ENCODE measurements at regions not wholly inside any gene's neighbourhood (a gene's known extent, or its start where the extent isn't known, plus 50 kb on each side); places are given as distances from the start of the nearest gene placed in this dataset.
A peak's percentile ranks its signal among the peaks of the same experiment; 100 is the strongest.

GRCh38 chr20:11271920-11272594 is 598.3 kb upstream of the JAG1 start:
- H3K4me1 ChIP-seq (ENCODE audit: insufficient read depth, low read length): peaks cover 9% of the 10 kb centered on the region
- TF ChIP-seq CTCF (IDR thresholded peaks at IDR 0.05; ENCODE audit: insufficient read depth, low read depth, low read length) (no peak), EZH2 (IDR thresholded peaks at IDR 0.05; ENCODE audit: insufficient read depth, low read length) (no peak)
- no peaks in the 10 kb centered on the region for H3K79me2 ChIP-seq (ENCODE audit: insufficient read depth, low read length)
- no peak overlapping the region for H3K4me3 Mint-ChIP-seq (ENCODE audit: unreplicated experiment)
- H3K36me3 Mint-ChIP-seq (ENCODE audit: low read depth, unreplicated experiment): no peaks in the 10 kb centered on the region
- no peak overlapping the region for H3K4me2 ChIP-seq (ENCODE audit: low read length)
- no peak overlapping the region for H2AFZ ChIP-seq (ENCODE audit: low read depth, low read length)
- H3K9ac ChIP-seq (ENCODE audit: low read length): no peak overlapping the region
- DNase-seq (ENCODE audit: low read depth) (no peak), FAIRE-seq (no peak)
- H4K20me1 ChIP-seq (ENCODE audit: insufficient read depth, low read length): no peaks in the 10 kb centered on the region
- no peaks in the 10 kb centered on the region for H3K9me3 ChIP-seq (ENCODE audit: insufficient read depth, low read depth, low read length)
- no peak overlapping the region for H3K27ac ChIP-seq (ENCODE audit: low read depth, low read length)
- no peaks in the 10 kb centered on the region for H3K27me3 Mint-ChIP-seq (ENCODE audit: low read depth, unreplicated experiment)
- H3K4me1 Mint-ChIP-seq (ENCODE audit: low read depth, unreplicated experiment): peaks cover 40% of the 10 kb centered on the region
- no peaks in the 10 kb centered on the region for H3K36me3 ChIP-seq (ENCODE audit: insufficient read depth, low read length)
- H3K27me3 ChIP-seq (ENCODE audit: insufficient read depth, low read length): peaks cover 10% of the 10 kb centered on the region
- H3K9me3 Mint-ChIP-seq (ENCODE audit: unreplicated experiment): no peaks in the 10 kb centered on the region
- H3K27ac Mint-ChIP-seq (ENCODE audit: unreplicated experiment): peak overlapping the region; percentile 60
- no peak overlapping the region for H3K4me3 ChIP-seq (ENCODE audit: insufficient read depth, low read depth, low read length)

DNA sequence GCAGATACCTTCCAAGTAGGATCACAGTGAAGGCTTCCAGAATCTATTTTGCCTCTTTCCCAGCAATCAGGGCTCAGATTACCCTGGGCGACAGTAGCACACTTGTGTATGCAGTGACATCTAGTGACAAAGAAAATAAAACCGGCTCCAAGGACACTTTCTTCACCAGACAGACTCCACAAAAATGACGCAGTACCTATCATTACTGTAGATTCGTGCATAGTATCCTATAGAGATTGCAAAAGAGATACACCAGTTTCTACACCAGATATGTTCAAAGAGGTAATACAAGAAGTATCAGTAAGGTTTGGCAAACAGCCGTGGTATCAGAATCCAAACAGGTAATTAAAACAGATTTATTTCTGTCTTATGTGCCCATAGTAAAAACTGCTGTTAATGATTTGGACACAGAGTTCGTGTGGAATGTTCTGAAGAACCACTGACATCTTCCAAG is 600.4 kb upstream of the JAG1 start:
- no peaks in the 10 kb centered on the region for H3K36me3 Mint-ChIP-seq (ENCODE audit: low read depth, unreplicated experiment)
- H3K27ac Mint-ChIP-seq (ENCODE audit: unreplicated experiment): peak overlapping the region; percentile 8
- no peaks in the 10 kb centered on the region for H3K9me3 ChIP-seq (ENCODE audit: insufficient read depth, low read depth, low read length)
- no peak overlapping the region for H3K27ac ChIP-seq (ENCODE audit: low read depth, low read length)
- H3K4me1 Mint-ChIP-seq (ENCODE audit: low read depth, unreplicated experiment): peaks cover 37% of the 10 kb centered on the region
- TF ChIP-seq EZH2 (IDR thresholded peaks at IDR 0.05; ENCODE audit: insufficient read depth, low read length) (no peak), CTCF (IDR thresholded peaks at IDR 0.05; ENCODE audit: insufficient read depth, low read depth, low read length) (peak; percentile 54)
- no peak overlapping the region for H2AFZ ChIP-seq (ENCODE audit: low read depth, low read length)
- no peaks in the 10 kb centered on the region for H4K20me1 ChIP-seq (ENCODE audit: insufficient read depth, low read length)
- no peaks in the 10 kb centered on the region for H3K27me3 Mint-ChIP-seq (ENCODE audit: low read depth, unreplicated experiment)
- peak; percentile 94 for FAIRE-seq
- no peak overlapping the region for H3K4me3 ChIP-seq (ENCODE audit: insufficient read depth, low read depth, low read length)
- H3K79me2 ChIP-seq (ENCODE audit: insufficient read depth, low read length): no peaks in the 10 kb centered on the region
- H3K36me3 ChIP-seq (ENCODE audit: insufficient read depth, low read length): no peaks in the 10 kb centered on the region
- H3K9me3 Mint-ChIP-seq (ENCODE audit: unreplicated experiment): no peaks in the 10 kb centered on the region
- no peak overlapping the region for H3K4me3 Mint-ChIP-seq (ENCODE audit: unreplicated experiment)
- H3K27me3 ChIP-seq (ENCODE audit: insufficient read depth, low read length): peaks cover 8% of the 10 kb centered on the region
- no peak overlapping the region for H3K9ac ChIP-seq (ENCODE audit: low read length)
- H3K4me1 ChIP-seq (ENCODE audit: insufficient read depth, low read length): no peaks in the 10 kb centered on the region
- DNase-seq (ENCODE audit: low read depth): peak; percentile 47
- H3K4me2 ChIP-seq (ENCODE audit: low read length): no peak overlapping the region

DNA sequence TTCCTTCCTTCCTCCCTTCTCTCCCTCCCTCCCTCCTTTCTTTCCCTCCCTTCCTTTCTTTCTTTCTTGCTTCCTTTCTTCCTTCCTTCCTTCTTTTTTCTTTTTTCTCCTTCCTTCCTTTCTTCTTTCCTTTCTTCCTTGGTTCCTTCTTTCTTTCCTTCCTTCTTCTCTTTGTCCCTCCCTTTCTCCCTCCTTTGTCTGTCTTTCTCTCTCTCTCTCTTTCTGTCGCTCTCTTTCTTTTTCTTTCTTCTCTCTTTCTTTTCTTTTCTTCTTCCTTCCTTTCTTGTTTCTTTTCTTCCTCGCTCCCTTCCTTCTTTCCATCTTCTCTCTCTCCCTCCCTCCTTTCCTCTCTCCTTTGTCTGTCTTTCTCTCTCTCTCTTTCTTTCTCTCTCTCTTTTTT is 601.9 kb upstream of the JAG1 start:
- TF ChIP-seq EZH2 (IDR thresholded peaks at IDR 0.05; ENCODE audit: insufficient read depth, low read length): no peak
- no peaks in the 10 kb centered on the region for H3K27me3 Mint-ChIP-seq (ENCODE audit: low read depth, unreplicated experiment)
- H3K27me3 ChIP-seq (ENCODE audit: insufficient read depth, low read length): peaks cover 6% of the 10 kb centered on the region
- H3K9me3 Mint-ChIP-seq (ENCODE audit: unreplicated experiment): no peaks in the 10 kb centered on the region
- no peaks in the 10 kb centered on the region for H3K9me3 ChIP-seq (ENCODE audit: insufficient read depth, low read depth, low read length)
- FAIRE-seq (no peak), DNase-seq (ENCODE audit: low read depth) (no peak)
- H3K4me1 ChIP-seq (ENCODE audit: insufficient read depth, low read length): no peaks in the 10 kb centered on the region
- H3K9ac ChIP-seq (ENCODE audit: low read length): no peak overlapping the region
- H4K20me1 ChIP-seq (ENCODE audit: insufficient read depth, low read length): no peaks in the 10 kb centered on the region
- no peak overlapping the region for H3K4me3 Mint-ChIP-seq (ENCODE audit: unreplicated experiment)
- no peak overlapping the region for H2AFZ ChIP-seq (ENCODE audit: low read depth, low read length)
- no peak overlapping the region for H3K4me3 ChIP-seq (ENCODE audit: insufficient read depth, low read depth, low read length)
- H3K27ac ChIP-seq (ENCODE audit: low read depth, low read length): no peak overlapping the region
- peak overlapping the region; percentile 67 for H3K27ac Mint-ChIP-seq (ENCODE audit: unreplicated experiment)
- no peak overlapping the region for H3K4me2 ChIP-seq (ENCODE audit: low read length)
- H3K79me2 ChIP-seq (ENCODE audit: insufficient read depth, low read length): no peaks in the 10 kb centered on the region
- H3K4me1 Mint-ChIP-seq (ENCODE audit: low read depth, unreplicated experiment): peaks cover 37% of the 10 kb centered on the region
- no peaks in the 10 kb centered on the region for H3K36me3 ChIP-seq (ENCODE audit: insufficient read depth, low read length)
- no peaks in the 10 kb centered on the region for H3K36me3 Mint-ChIP-seq (ENCODE audit: low read depth, unreplicated experiment)
